DND-41 (cell line): ENCODE measurements at regions not wholly inside any gene's neighbourhood (a gene's known extent, or its start where the extent isn't known, plus 50 kb on each side); places are given as distances from the start of the nearest gene placed in this dataset.

Experiments used
- CTCF ChIP-seq: IDR thresholded peaks from 2 replicates; pipeline ENCODE4 v1.5.1; 2012; ENCODE audit warnings: borderline replicate concordance, low read length, moderate library complexity, mild to moderate bottlenecking; ENCODE audit not compliant: poor library complexity, severe bottlenecking; ENCODE audit errors: extremely low read depth
- EZH2 ChIP-seq: IDR thresholded peaks from 3 replicates; pipeline ENCODE4 v1.6.1; 2012; ENCODE audit warnings: borderline replicate concordance, low read depth, mild to moderate bottlenecking, moderate library complexity, low read length, inconsistent platforms; ENCODE audit not compliant: severe bottlenecking

GRCh38 chr2:2869553-2869952 lies 508.1 kb downstream of the EIPR1 start:
- no peak for TF ChIP-seq CTCF
- TF ChIP-seq EZH2 = no peak
